SK-N-SH treated with all-trans-retinoic acid at 6 μM for 48 hours (cell line): ENCODE measurements at regions not wholly inside any gene's neighbourhood (a gene's known extent, or its start where the extent isn't known, plus 50 kb on each side); places are given as distances from the start of the nearest gene placed in this dataset.

Experiments used
- BACH2 ChIP-seq: fragments of 250-450 bp; sonication (Bioruptor Pico); IDR thresholded peaks from 2 replicates; pipeline ENCODE4 v1.9.0; 2021; ENCODE audit warnings: mild to moderate bottlenecking, borderline replicate concordance
- CSRNP3 ChIP-seq: fragments of 250-450 bp; sonication (Bioruptor Pico); IDR thresholded peaks from 2 replicates; pipeline ENCODE4 v1.5.1; 2021; ENCODE audit warnings: mild to moderate bottlenecking, moderate library complexity
- ESRRG ChIP-seq: fragments of 250-450 bp; sonication (Bioruptor Pico); IDR thresholded peaks from 2 replicates; pipeline ENCODE4 v1.6.1; 2021; ENCODE audit warnings: mild to moderate bottlenecking
- PATZ1 ChIP-seq: fragments of 250-450 bp; sonication (Bioruptor Pico); IDR thresholded peaks from 2 replicates; pipeline ENCODE4 v1.8.0; 2020; ENCODE audit warnings: mild to moderate bottlenecking, moderate library complexity, borderline replicate concordance
- PPARA ChIP-seq: fragments of 250-450 bp; sonication (Bioruptor Pico); IDR thresholded peaks from 2 replicates; pipeline ENCODE4 v1.5.0; 2020; ENCODE audit warnings: mild to moderate bottlenecking, borderline replicate concordance
- TCF4 ChIP-seq: fragments of 250-450 bp; sonication (Bioruptor Pico); IDR thresholded peaks from 2 replicates; pipeline ENCODE4 v1.8.0; 2021; ENCODE audit warnings: mild to moderate bottlenecking, moderate library complexity, borderline replicate concordance
- TOX ChIP-seq: fragments of 250-450 bp; sonication (Bioruptor Pico); IDR thresholded peaks from 2 replicates; pipeline ENCODE4 v1.8.0; 2021; ENCODE audit warnings: mild to moderate bottlenecking, moderate library complexity, borderline replicate concordance
- TSHZ2 ChIP-seq: fragments of 250-450 bp; sonication (Bioruptor Pico); IDR thresholded peaks from 2 replicates; pipeline ENCODE4 v1.5.0; 2020; ENCODE audit warnings: mild to moderate bottlenecking, moderate library complexity
- ZC3H10 ChIP-seq: fragments of 250-450 bp; sonication (Bioruptor Pico); IDR thresholded peaks from 2 replicates; pipeline ENCODE4 v1.5.1; 2021; ENCODE audit warnings: mild to moderate bottlenecking, moderate library complexity
- ZFP3 ChIP-seq: fragments of 250-450 bp; sonication (Bioruptor Pico); IDR thresholded peaks from 2 replicates; pipeline ENCODE4 v1.5.0; 2020; ENCODE audit warnings: mild to moderate bottlenecking, moderate library complexity
- ZNF70 ChIP-seq: fragments of 450-650 bp; formaldehyde crosslinking; IDR thresholded peaks from 2 replicates; pipeline ENCODE4 v1.5.0; 2020; ENCODE audit warnings: mild to moderate bottlenecking, moderate library complexity

GRCh38 chr7:46571996-46572395 lies 650.9 kb upstream of the IGFBP3 start:
- TF ChIP-seq TSHZ2 (CRISPR knock-in tag) (no peak), CSRNP3 (no peak), PATZ1 (CRISPR knock-in tag) (no peak), TOX (CRISPR knock-in tag) (no peak), TCF4 (CRISPR knock-in tag) (no peak), ZC3H10 (CRISPR knock-in tag) (no peak), ZFP3 (CRISPR knock-in tag) (no peak), ESRRG (CRISPR knock-in tag) (no peak), PPARA (CRISPR knock-in tag) (no peak), BACH2 (CRISPR knock-in tag) (no peak), ZNF70 (CRISPR knock-in tag) (no peak)
